Erythroblast (primary cell): ENCODE measurements at regions not wholly inside any gene's neighbourhood (a gene's known extent, or its start where the extent isn't known, plus 50 kb on each side); places are given as distances from the start of the nearest gene placed in this dataset.

ENCODE experiments used
- DNase-seq, 2 experiments: peaks; one replicate each; lab custom pipeline; 2025; lab: John Stamatoyannopoulos, UW
- GATA1 ChIP-seq: IDR thresholded peaks from 2 replicates; pipeline ENCODE4 v1.6.1; 2011; ENCODE audit warnings: low read depth, mild to moderate bottlenecking, control low read depth, low read length, moderate library complexity
- POLR2A ChIP-seq: IDR thresholded peaks from 2 replicates; pipeline ENCODE4 v1.6.1; 2011; ENCODE audit warnings: mild to moderate bottlenecking, low read length

- DNase-seq: no peak
- TF ChIP-seq GATA1: no peak
- TF ChIP-seq POLR2A: no peak
Measured at GRCh38 chr22:48522271-48522670, 1305.4 kb downstream of the BRD1 start.

DNA sequence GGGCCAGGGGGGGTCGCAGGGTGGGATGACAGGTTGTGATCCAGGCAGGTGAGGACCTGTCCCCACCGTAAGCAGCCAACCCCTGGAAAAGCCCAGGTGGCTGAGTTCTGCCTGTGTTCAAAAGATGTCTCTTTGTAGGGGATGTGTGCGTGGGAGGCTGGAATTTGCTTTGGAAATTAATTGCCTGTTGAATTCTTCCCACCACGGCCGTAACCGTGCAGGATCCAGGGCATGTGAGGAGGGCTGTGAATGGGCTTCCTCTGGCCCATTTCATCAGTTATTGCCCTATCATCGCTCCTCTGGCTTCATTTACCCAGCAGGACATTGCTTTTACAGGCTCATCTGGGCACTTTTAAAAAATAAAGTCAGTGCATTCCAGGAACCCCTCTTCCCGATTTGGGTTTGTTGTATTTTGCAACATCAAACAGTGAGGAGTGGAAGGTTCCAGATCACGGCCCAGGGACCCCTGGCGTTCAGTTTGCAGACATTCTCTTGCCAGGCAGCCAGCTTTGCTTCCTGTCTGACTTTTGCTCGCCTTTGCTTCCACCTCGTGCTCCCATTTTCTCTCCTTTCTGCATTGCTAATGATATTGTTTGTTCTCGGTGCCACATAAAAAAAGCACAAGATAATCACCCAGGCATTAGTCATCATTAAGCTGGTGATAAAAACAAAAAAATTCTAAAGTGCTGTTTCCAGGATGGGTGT, 1306.6 kb downstream of the BRD1 start:
- DNase-seq: no peak
- TF ChIP-seq POLR2A: no peak
- TF ChIP-seq GATA1: no peak

GRCh38 chr22:48520207-48520606, 1307.5 kb downstream of the BRD1 start:
- TF ChIP-seq GATA1 (no peak), POLR2A (no peak)
- no peak for DNase-seq

- DNase-seq: no peak
- no peak for TF ChIP-seq POLR2A
- TF ChIP-seq GATA1: no peak
Measured at GRCh38 chr22:48517039-48518030, 1310.3 kb downstream of the BRD1 start.

GRCh38 chr22:48516571-48516970, 1311.1 kb downstream of the BRD1 start:
- no peak for DNase-seq
- TF ChIP-seq GATA1 (no peak), POLR2A (no peak)

GRCh38 chr22:48515571-48516200, 1312.0 kb downstream of the BRD1 start:
- TF ChIP-seq GATA1 (no peak), POLR2A (no peak)
- no peak for DNase-seq

- TF ChIP-seq POLR2A (no peak), GATA1 (no peak)
- no peak for DNase-seq
Measured at GRCh38 chr22:48513929-48514328, 1313.7 kb downstream of the BRD1 start.

GRCh38 chr22:48513446-48513845, 1314.2 kb downstream of the BRD1 start:
- DNase-seq: no peak
- TF ChIP-seq GATA1 (no peak), POLR2A (no peak)

- no peak for DNase-seq
- TF ChIP-seq POLR2A (no peak), GATA1 (no peak)
Measured at GRCh38 chr22:48511781-48512327, 1315.8 kb downstream of the BRD1 start.

DNA sequence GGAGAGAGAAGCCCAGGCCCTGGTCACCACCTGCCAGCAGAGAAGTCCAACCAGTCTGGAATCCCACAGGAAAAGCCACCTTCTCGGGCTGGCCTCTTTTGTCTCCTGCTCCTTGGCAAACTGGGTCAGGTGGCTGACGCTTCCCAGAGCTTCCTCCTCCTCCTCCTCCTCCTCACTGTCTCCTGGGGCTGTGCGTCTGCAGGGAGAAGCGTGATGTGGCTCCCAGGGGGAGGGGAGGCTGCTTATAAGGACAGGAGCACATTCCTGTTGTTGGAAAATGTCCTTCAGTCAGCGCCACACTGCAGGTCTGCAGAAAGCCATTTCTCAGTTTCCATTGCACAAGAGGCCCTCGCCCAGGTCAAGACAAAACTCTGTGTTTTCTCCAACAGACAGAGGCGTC, 1316.5 kb downstream of the BRD1 start:
- no peak for TF ChIP-seq POLR2A
- no peak for TF ChIP-seq GATA1

DNA sequence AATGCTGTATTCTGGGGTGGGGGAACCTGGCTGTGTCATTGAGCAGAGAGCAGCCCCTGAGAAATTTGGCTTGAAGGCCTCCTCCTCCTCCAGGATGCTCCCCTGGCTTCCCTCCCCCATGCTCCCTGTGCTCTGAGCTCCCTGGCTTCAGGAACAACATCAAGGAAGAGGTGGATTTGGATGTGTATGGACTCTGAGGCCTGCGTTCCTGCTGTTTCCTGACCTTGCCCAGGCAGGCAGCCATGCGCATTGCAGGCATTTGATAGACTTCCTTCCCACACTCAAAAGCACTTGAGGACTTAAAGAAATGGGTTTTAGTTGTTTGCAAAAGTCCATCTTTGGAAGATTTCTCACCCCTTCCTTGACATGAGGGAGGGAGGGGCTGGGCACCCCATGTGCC, 1317.1 kb downstream of the BRD1 start:
- TF ChIP-seq POLR2A (no peak), GATA1 (no peak)

More for the DNA sequence above, 1316.5 kb downstream of the BRD1 start:
- no peak for DNase-seq

GRCh38 chr22:48507595-48508350, 1319.9 kb downstream of the BRD1 start:
- TF ChIP-seq GATA1 (no peak), POLR2A (no peak)
- no peak for DNase-seq

More for the DNA sequence above, 1317.1 kb downstream of the BRD1 start:
- DNase-seq: no peak

- TF ChIP-seq POLR2A: no peak
- no peak for TF ChIP-seq GATA1
- no peak for DNase-seq
Measured at GRCh38 chr22:48507171-48507570, 1320.5 kb downstream of the BRD1 start.
